Left kidney (tissue), 1 donor: ENCODE measurements at regions not wholly inside any gene's neighbourhood (a gene's known extent, or its start where the extent isn't known, plus 50 kb on each side); places are given as distances from the start of the nearest gene placed in this dataset.
"Not testable (repeated sequence)": the region's sequence is repeated elsewhere in the genome, so short reads cannot be mapped to it uniquely, and the experiment has no call there.

Source experiments
- DNase-seq: peaks from one replicate; pipeline ENCODE4 v3.0.0-alpha.2; 2013

- DNase-seq: no peak
Observed at GRCh38 chr3:126292318-126293070, 64.7 kb downstream of the KLF15 start.

DNA sequence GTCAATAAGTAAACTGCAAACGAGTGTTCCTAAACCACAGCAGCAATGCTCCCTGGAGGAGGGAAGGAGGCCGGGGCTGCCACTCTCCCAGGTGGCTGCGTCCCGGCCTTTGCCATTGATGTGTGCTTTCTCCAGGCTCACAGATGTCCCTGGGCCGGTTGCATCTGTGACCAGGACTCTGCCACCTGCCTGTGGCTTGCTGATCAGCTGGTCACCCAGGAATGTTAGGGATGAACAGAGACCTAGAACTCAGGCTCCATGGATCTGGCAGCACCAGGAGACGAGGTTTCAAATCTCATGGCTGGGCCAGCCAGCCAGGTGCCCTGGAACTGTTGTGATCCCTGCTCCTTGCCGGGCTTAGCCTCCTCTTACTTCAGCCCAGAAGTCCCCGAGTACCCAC lies 65.7 kb downstream of the KLF15 start:
- no peak for DNase-seq

DNA sequence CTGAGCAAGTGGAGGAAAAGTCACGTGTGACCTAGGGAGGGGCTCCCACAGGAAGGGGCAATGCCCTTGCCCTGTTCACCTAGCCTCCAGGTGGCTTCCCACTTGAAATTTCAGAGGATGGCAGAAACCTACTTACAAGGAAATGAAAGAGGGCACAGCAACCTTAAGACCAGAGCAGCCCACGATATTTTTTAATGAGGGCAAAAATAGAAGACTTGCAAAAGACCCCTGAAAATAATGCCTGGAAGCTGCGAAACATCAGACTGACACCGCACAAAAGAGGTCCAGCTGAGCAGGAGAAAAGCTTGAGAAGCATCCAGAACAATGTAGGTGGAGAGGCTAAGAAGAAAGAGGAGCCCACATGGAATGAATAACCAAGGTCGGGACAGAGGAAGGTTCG lies 66.1 kb downstream of the KLF15 start:
- no peak for DNase-seq

- DNase-seq: no peak
Observed at GRCh38 chr3:126290325-126290724, 66.9 kb downstream of the KLF15 start.

DNA sequence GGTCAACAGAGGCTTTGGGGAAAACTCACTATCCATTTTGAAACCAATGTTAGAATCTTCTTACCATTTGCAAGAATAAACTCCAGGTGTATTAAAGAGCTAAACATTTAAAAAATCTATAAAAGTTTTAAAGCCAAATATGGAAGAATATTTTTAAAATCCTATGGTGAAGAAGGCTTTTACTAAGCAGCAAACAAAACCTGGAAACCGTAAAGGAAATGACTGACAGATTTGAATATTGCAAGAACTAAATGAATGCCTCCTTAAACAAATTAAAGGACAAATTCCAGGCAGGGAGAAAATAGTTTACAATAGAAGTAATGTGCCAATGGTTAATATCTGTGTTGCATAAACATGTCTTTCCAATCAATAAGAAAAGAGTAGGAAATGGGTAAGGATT lies 68.1 kb downstream of the KLF15 start:
- no peak for DNase-seq

DNA sequence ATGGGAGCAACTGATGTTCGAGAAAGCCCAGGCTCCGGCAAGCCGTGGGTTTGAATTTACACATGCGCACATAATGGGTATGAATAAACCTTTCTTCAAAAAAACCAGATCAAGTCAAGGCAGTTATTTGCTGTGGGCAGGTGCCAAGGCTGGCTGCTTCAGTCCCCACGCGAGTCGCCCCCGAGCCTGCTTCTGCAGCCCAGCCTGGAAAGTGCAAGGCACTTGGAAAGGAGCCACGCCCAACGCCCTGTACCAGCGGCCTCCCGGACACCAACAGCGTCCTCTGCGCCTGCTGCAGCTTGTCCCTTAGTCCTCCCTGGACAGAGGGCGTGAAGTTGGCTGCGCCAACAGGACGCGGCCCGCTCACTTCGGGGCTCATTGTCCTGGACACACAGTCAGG lies 68.9 kb downstream of the KLF15 start:
- no peak for DNase-seq

DNA sequence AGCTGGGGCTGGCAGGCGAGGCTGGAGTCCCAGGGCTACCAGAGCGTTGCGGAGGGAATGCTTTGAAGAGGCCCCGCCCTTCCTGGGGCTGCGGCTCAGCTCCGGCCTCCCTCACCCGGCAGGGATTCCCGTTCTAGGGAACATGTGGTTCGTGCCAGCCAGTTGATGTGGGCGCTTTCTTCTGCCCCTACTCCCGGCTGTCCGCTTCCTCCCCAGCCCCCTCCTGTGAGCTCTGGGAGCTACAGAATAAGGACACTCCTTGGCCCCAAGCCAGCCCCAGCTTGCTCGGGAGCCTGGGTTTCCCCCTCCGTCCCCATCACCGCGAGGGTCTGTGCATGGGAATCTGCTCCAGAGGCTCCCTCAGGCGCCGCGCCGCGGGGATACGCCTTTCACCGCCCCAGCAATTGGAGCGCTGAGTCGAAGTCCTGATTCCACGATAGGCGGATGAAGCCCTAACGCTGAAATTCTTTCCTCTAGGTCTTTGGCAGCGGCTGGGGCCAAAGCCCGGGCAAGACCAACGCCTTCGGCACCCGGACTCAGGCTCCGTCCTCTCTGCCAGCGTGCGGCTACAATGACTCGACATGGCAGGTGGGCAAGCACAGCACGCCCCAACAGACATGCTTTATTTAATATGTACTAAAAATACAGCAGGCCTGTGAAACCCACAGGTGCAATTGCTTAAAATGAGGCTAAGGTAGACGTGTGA lies 69.5 kb downstream of the KLF15 start:
- peak; percentile 75 for DNase-seq

GRCh38 chr3:126287171-126287535 lies 70.1 kb downstream of the KLF15 start:
- DNase-seq: no peak

- DNase-seq: no peak
Observed at GRCh38 chr3:126285369-126285768, 71.8 kb downstream of the KLF15 start.

DNA sequence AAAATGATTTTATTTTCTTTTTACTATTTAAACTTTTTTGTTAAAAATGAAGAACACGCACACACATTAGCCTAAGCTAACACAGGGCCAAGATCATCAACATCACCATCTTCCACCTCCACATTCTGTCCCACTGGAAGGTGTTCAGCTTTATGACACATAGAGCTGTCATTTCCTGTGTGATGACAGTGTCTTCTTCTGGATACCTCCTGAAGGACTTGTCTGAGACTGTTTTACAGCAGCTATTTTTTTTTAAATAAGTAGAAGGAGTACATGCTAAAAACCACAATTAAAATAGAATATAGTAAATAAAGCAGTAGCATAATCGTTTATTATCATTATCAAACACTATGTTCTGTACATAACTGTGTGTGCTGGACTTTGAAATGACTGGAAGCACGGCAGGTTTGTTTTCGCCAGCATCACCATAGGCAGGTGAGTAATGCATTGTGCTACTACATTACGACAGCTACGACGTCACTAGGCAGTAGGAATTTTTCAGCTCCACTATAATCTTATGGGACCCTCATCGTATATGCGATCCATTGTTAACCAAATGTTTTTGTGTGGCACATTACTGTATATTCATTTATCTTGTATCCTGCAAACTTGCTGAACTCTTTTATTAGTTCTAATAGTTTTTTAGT lies 72.8 kb downstream of the KLF15 start:
- no peak for DNase-seq

DNA sequence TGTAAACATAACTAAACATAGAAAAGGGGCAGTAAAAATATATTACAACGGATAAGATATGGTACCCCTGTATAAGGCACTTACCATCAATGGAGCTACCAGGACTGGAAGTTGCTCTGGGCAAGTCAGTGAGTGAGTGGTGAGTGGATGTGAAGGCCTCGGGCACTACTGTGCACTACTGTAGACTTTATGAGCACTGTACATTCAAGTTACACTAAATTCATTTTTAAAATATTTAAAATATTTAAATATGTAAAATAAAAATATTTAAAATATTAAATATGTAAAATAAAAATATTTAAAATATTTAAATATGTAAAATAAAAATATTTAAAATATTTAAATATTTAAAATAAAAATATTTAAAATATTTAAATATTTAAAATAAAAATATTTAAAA lies 73.6 kb downstream of the KLF15 start:
- DNase-seq: not testable (repeated sequence)

DNA sequence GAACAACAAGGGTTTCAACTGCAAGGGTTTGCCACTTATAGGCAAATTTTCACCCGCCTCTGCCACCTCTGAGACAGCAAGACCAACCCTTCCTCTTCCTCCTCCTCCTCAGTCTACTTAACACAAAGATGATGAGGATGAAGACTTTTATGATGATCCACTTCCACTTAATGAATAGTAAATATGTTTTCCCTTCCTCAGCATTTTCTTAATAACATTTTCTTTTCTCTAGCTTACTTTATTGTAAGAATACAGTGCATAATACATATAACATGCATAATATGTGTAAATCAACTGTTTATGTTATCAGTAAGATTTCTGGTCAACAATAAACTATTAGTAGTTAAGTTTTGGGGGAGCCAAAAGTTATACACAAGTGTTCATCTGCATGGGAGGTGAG lies 77.4 kb downstream of the KLF15 start:
- DNase-seq: no peak

DNA sequence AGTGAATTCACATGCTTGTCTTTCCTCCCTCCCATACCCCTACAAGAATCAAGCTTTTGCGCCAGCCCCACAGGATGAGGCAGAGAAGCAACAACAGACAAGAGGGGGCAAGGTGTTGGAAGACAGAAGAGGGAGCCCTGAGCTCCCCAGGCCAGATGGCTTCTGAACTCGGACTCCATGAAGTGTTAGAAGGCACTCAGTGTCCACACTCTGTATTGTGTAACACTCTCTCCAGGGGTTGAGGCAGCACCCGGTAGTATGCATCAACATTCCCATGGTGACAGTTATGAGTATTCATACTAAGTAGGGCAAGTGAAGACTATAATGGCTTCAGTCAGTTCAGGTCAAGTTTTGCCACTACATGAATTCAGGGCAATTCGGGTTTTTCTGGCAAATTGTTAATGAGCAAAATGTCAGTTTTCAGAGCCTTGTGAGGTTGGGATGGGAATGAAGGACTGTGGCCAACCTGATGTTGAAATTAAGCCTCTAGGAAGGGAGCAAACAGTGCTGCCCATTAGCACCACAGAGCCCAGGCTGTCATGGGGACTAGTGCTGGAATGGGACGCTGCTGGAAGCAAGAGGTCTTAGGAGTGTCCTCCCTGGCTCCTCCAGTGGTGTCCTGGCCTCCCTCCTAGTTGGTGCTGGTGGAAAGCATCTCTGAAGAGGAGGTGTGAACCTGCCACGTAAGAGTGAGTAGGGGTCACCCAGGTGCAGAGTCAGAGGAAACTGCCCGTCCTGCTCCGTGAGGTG lies 79.4 kb downstream of the KLF15 start:
- DNase-seq: no peak

DNA sequence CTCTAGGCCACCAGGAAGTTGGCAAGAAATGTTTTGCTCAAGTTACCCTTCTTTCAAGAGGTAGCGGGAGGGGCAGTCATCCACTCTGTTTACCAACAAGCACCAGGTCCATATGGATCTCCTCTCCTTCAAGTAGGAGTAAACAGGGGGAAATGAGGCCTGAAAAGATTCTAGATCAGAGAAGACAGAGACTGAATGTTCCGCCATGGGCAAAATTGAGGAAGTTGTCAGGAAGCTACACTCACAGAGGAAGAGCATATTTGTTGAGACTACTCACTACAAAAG lies 81.6 kb downstream of the KLF15 start:
- DNase-seq: no peak

DNA sequence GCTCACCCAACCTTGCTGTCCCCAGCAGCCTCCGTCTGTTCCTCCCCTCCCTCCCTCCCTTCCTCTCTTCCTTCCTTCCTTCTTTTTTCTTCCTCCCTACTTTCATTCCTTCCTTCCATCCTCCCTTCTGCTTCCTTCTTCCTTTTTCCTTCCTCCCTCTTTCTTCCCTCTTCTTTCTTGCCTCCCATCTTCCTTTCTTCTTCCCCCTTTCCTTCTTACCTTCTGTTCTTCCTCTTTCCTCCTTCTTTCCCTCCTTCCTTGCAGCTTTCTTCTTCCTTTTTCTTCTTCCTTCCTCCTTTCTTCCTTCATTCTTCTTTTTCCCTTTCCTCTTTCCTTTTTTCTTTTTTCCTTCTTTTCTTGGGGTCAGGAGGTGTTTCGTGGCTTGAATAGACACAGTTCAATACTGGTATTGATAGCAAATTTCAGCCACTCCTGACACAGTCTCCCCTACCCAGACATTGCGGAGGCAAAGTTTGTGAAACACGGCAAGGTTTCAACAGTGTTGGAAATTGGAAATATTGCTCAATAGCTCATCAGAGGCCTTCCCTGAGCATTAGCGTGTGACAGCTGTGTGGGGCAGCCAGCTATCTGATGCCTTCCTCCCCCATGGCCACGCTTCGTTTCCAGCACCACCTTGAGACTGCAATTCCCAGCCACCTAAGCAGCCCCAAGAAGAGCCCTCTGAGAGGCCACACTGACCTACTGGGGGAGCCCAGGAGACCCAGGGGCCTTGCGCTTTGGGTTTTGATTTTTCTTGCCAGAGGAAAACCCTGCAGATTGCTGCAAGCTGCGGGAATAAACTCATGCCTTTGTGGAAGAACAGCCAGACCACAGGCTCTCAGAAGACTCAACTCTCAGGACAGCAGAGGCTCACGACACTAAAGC lies 82.2 kb downstream of the KLF15 start:
- no peak for DNase-seq

- no peak for DNase-seq
Observed at GRCh38 chr3:126270145-126270811, 86.9 kb downstream of the KLF15 start.

- DNase-seq: no peak
Observed at GRCh38 chr3:126269354-126269753, 87.9 kb downstream of the KLF15 start.

DNA sequence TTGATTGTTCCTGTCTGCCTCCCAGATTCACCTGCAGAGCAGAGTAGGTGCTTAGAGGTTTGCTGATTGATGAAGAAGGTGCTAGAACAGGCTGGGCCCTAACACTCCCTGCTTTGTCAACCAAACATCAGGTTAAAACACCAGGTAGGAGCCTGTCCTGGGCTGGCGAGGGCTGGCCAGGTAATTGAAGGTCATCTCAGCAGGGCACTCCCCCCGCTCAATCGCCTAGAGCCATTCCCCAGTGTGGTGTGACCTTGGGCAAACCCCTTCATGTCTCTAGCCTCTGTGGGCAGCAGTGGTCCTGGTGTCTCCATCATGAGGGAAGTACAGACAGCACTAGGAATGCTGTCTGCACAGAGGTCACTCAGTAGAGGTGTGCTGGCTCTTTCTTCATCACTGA lies 88.3 kb downstream of the KLF15 start:
- no peak for DNase-seq

DNA sequence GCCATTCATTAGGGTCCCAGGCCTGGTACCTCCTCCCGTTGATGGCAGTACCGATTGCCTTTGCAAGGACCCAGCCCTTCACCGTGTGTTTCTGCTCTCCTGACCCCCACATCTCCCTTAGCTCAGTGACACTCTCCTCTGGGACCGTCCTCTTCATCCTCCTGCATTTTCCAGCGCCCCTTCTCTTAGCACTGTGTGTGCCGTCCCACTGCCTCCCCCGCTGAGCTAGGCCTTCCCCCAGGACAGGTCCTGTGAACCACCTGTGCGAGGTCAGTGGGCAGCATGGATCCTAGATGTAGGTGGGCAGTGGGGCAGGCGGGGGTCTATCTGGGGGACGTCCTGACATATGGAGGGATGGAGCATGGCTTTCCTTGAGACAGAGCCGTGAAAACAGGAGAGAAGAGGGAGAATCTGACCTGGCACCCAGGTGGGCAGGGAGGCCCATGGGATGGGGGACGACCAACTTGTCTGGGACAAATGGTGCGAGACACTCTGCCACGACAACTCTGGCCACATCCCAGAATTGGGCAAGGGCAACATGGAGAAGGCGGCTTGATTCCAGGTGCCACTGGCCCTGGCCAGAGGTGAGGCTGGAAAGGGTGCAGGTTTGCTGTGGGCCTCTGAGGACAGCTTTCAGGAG lies 87.7 kb upstream of the ALDH1L1 start:
- no peak for DNase-seq

DNA sequence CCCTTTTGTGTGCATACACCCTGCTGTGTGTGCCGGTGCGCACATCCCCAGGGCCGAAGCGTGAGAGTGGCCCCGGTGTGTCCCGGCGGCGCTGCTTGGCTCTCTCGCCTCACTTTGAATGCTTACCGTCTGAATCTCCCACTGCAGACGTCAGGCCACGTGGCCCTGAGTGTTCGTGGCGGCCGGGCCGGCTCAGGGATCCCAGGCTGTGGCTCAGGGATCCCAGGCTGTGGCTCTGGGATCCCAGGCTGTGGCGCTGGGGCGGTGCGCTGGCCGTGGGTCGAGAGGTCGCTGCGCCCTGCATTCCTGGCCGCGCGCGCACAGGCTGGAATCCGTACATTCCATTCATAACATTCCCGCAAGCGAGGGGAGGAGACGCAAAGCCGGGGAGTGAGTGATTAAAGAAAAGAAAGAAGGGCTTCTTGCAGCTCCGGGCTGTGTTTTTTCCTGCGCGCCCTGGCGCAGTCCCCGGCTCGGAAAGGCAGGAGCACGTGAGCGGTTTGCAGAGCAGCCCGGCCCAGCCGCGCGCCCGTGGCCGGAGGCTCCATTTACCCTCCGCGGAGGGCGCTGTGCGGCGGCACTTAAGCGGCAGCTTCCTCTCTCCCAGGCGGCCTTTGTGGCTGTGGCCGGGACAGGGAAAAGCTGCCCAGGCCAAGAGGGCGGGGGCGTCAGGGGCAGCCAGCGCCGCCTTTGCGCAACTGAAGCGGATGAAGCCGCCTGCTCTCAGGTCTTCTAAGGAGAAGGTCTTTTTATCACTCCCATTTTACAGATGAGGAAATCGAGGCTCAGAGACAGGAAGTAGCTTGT lies 87.0 kb upstream of the ALDH1L1 start:
- peak; percentile 82 for DNase-seq
